NAMALWA (cell line): ENCODE measurements at regions not wholly inside any gene's neighbourhood (a gene's known extent, or its start where the extent isn't known, plus 50 kb on each side); places are given as distances from the start of the nearest gene placed in this dataset.
"Not testable (repeated sequence)": the region's sequence is repeated elsewhere in the genome, so short reads cannot be mapped to it uniquely, and the experiment has no call there.

ENCODE experiments used
- DNase-seq: peaks from one replicate; pipeline ENCODE4 v3.0.0-alpha.2; 2015; ENCODE audit warnings: low spot score

GRCh38 chr22:22697377-22698117 is 53.1 kb downstream of the GGTLC2 start:
- no peak for DNase-seq

GRCh38 chr22:22698263-22698750 is 53.9 kb downstream of the GGTLC2 start:
- DNase-seq, result no peak

- no peak for DNase-seq
Observed at GRCh38 chr22:22700631-22701030, 56.2 kb downstream of the GGTLC2 start.

- DNase-seq, result not testable (repeated sequence)
Observed at GRCh38 chr22:22701557-22701956, 57.1 kb downstream of the GGTLC2 start.

GRCh38 chr22:22702237-22703202 is 58.1 kb downstream of the GGTLC2 start:
- peak; percentile 32 for DNase-seq

- DNase-seq, result no peak
Observed at GRCh38 chr22:22703203-22703570, 58.8 kb downstream of the GGTLC2 start.

GRCh38 chr22:22703715-22704114 is 59.3 kb downstream of the GGTLC2 start:
- DNase-seq, result no peak

GRCh38 chr22:22704156-22704946 is 59.9 kb downstream of the GGTLC2 start:
- DNase-seq, result no peak

- DNase-seq, result no peak
Observed at GRCh38 chr22:22705328-22706100, 61.1 kb downstream of the GGTLC2 start.

- DNase-seq, result no peak
Observed at GRCh38 chr22:22706253-22706915, 62.0 kb downstream of the GGTLC2 start.

- DNase-seq, result peak; percentile 45
Observed at GRCh38 chr22:22709719-22710445, 65.5 kb downstream of the GGTLC2 start.

- DNase-seq, result peak; percentile 57
Observed at GRCh38 chr22:22710719-22711531, 66.5 kb downstream of the GGTLC2 start.

- DNase-seq, result no peak
Observed at GRCh38 chr22:22711532-22711913, 67.1 kb downstream of the GGTLC2 start.

- no peak for DNase-seq
Observed at GRCh38 chr22:22712092-22712658, 67.8 kb downstream of the GGTLC2 start.

GRCh38 chr22:22712666-22713365 is 68.4 kb downstream of the GGTLC2 start:
- DNase-seq, result no peak

GRCh38 chr22:22713416-22713815 is 69.0 kb downstream of the GGTLC2 start:
- no peak for DNase-seq

GRCh38 chr22:22714600-22715335 is 70.4 kb downstream of the GGTLC2 start:
- DNase-seq, result peak; percentile 40
